ENCODE measurements at regions not wholly inside any gene's neighbourhood (a gene's known extent, or its start where the extent isn't known, plus 50 kb on each side); places are given as distances from the start of the nearest gene placed in this dataset.

DNA sequence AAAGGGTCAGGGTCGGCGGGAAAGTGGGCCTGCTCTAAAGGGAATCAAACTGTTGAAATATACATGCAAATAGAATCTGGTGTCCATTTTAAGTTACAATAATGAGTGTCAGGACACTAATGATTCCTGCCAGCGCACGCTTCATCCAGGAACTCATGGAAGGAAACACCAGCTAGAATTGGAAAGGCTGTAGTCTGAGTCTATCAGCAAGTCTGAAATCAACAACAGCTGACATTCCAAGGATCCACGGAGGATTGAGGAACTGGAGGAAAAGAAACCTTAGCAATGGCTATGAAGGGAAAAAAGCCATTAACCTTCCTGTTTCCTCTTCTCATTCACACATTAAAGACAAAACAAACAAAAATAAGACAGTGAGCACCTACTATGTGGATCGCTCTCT lies 1063.1 kb downstream of the NTRK3 start:
- DNase-seq = no peak
- intact Hi-C loops (cut with DNase I; ENCODE audit: low total_unique reads) = no loop called here
- Histone ChIP-seq H3K27me3 (no peaks in the 10 kb centered on the region), H3K9me3 (no peaks in the 10 kb centered on the region), H3K27ac (no peak overlapping the region), H3K4me3 (no peak overlapping the region), H3K4me1 (no peaks in the 10 kb centered on the region), H3K36me3 (no peaks in the 10 kb centered on the region)
- TF ChIP-seq, protein P1, sequence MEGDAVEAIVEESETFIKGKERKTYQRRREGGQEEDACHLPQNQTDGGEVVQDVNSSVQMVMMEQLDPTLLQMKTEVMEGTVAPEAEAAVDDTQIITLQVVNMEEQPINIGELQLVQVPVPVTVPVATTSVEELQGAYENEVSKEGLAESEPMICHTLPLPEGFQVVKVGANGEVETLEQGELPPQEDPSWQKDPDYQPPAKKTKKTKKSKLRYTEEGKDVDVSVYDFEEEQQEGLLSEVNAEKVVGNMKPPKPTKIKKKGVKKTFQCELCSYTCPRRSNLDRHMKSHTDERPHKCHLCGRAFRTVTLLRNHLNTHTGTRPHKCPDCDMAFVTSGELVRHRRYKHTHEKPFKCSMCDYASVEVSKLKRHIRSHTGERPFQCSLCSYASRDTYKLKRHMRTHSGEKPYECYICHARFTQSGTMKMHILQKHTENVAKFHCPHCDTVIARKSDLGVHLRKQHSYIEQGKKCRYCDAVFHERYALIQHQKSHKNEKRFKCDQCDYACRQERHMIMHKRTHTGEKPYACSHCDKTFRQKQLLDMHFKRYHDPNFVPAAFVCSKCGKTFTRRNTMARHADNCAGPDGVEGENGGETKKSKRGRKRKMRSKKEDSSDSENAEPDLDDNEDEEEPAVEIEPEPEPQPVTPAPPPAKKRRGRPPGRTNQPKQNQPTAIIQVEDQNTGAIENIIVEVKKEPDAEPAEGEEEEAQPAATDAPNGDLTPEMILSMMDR (IDR thresholded peaks at IDR 0.05) = no peak

DNA sequence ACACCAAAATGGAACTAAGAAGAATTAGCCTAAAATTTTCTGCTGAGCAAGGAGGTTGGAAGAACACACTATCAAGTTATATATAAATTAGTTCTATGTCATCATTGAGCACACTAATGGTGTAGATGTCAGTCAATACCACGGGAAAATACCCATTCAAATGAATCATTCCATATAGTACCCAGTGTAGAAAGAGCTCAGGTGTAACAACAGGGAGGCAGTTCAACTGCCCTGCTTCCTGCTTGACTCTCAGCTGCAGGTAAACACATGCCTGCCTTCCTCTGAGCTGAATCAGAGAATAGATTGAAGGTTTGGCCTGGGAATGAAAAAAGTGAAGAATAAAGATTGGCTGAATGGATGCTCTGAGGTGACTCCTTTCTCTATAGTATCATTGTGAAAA lies 1088.0 kb downstream of the AGBL1 start:
- H3K27me3 ChIP-seq = no peaks in the 10 kb centered on the region
- DNase-seq = no peak
- no peaks in the 10 kb centered on the region for H3K9me3 ChIP-seq
- no peak overlapping the region for H3K27ac ChIP-seq
- H3K4me3 ChIP-seq = no peak overlapping the region
- intact Hi-C loops (cut with DNase I; ENCODE audit: low total_unique reads) = no loop called here
- TF ChIP-seq, protein P1 (IDR thresholded peaks at IDR 0.05) = no peak
- no peaks in the 10 kb centered on the region for H3K4me1 ChIP-seq
- no peaks in the 10 kb centered on the region for H3K36me3 ChIP-seq

DNA sequence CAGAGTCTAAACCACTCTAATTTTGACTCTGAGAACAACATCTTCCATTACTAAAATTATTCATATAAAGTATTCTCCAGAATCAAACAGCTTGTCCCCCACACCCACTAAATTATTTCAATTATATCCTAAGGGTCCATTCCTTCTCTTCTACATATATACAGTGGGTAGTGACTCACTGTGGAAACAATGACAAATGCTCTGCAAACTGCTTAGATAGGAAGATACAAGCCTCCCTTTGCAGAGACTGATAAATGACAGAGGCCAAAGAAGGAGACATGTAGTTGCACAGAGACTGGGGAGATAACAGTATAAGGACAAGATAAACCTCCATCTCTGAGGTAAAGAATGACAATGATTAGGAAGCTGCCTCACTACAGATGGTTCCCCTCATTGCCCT lies 1087.4 kb downstream of the AGBL1 start:
- no peak for DNase-seq
- no peak overlapping the region for H3K4me3 ChIP-seq
- H3K27me3 ChIP-seq = no peaks in the 10 kb centered on the region
- H3K27ac ChIP-seq = no peak overlapping the region
- TF ChIP-seq, protein P1 (IDR thresholded peaks at IDR 0.05) = no peak
- intact Hi-C loops (cut with DNase I; ENCODE audit: low total_unique reads) = no loop called here
- H3K36me3 ChIP-seq = no peaks in the 10 kb centered on the region
- H3K4me1 ChIP-seq = no peaks in the 10 kb centered on the region
- H3K9me3 ChIP-seq = no peaks in the 10 kb centered on the region

DNA sequence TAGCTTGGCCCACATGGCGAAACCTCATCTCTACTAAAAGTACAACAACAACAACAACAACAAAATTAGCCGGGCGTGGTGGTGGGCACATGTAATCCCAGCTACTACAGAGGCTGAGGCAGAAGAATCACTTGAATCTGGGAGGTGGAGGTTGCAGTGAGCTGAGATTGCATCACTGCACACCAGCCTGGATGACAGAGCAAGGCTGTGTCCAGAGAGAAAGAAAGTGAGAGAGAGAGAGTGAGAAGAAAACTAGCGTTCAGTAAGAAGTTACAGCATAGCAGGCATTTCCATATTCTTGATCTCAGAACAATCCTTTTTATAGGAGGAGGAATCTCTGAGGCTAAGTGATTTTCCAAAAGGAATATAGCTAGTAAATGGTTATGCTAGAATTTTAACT lies 1076.1 kb downstream of the AGBL1 start:
- Histone ChIP-seq H3K4me3 (no peak overlapping the region), H3K36me3 (no peaks in the 10 kb centered on the region), H3K27me3 (no peaks in the 10 kb centered on the region), H3K4me1 (no peaks in the 10 kb centered on the region), H3K27ac (no peak overlapping the region), H3K9me3 (no peaks in the 10 kb centered on the region)
- TF ChIP-seq, protein P1 (IDR thresholded peaks at IDR 0.05) = no peak
- no peak for DNase-seq
- intact Hi-C loops (cut with DNase I; ENCODE audit: low total_unique reads) = no loop called here

DNA sequence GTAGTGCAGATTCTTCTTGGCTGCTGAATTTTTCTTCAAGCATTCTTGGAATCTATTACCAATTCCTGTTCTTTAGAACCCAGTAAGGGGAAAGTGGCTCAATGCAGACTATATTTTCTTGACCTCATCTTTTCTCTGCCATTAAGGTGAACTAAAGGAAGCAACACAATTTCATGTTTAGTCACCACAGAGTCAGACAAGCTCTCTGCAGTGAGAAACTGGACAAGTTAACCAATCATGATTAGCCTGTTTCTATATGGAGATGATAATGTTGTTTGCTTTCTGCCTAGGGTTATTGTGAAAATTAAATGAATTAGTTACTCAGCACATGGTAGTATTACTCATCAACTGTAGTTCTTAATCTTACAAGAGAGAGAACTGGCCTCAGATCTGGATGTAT lies 1075.1 kb downstream of the AGBL1 start:
- DNase-seq = no peak
- no peak overlapping the region for H3K4me3 ChIP-seq
- intact Hi-C loops (cut with DNase I; ENCODE audit: low total_unique reads) = no loop called here
- no peaks in the 10 kb centered on the region for H3K27me3 ChIP-seq
- no peaks in the 10 kb centered on the region for H3K4me1 ChIP-seq
- no peak overlapping the region for H3K27ac ChIP-seq
- no peaks in the 10 kb centered on the region for H3K36me3 ChIP-seq
- TF ChIP-seq, protein P1 (IDR thresholded peaks at IDR 0.05) = no peak
- no peaks in the 10 kb centered on the region for H3K9me3 ChIP-seq

DNA sequence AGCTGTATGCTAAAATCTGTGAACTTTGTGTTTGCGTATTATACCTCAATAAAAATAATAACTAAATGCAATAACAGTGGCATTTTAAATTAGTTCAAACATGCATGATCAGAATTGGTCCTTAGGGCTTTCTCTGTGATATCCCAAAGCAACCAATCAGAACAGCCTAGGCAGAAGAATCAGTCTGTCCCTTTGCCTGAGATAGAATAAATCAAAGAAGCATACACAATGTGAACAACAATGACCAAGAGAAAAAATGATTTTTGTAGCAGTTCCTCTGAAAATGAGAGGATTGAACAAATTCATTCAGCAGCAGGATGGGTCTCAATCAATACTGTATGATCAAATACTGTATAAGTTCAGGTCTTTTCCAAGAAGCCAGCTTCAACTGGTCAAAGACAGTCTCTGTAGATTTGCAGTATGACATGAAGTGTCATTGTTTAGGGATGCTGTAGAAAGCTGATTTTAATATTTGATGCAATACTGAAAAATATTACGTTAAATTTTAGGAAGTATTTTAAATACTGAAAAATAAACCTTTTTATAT lies 1071.6 kb downstream of the AGBL1 start:
- intact Hi-C loops (cut with DNase I; ENCODE audit: low total_unique reads) = no loop called here
- no peak overlapping the region for H3K27ac ChIP-seq
- no peaks in the 10 kb centered on the region for H3K9me3 ChIP-seq
- TF ChIP-seq, protein P1 (IDR thresholded peaks at IDR 0.05) = no peak
- no peak overlapping the region for H3K4me3 ChIP-seq
- no peaks in the 10 kb centered on the region for H3K27me3 ChIP-seq
- no peaks in the 10 kb centered on the region for H3K36me3 ChIP-seq
- H3K4me1 ChIP-seq = no peaks in the 10 kb centered on the region
- DNase-seq = no peak

Data from tibial artery (tissue), 4 donors.